ENCODE measurements at regions not wholly inside any gene's neighbourhood (a gene's known extent, or its start where the extent isn't known, plus 50 kb on each side); places are given as distances from the start of the nearest gene placed in this dataset.

DNA sequence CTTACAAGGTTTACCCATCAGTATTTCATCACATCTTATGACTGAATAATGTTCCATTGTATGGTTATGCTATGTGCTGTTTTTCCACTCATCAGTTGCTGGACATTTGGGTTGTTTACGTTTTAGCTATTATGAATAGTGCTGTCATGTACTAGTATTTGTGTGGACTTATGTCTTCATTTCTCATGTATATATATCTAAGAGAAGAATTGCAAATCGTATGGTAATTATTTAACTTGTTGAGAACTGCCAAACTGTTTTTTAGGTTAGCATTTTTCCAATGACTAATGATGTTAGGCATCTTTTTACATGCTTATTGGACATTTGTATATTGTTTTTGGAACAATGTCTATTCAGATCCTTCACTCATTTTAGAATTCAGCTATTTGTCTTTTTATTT, 368.3 kb downstream of the LMO7 start:
- H3K9me3 ChIP-seq, result no peaks in the 10 kb centered on the region
- H3K27me3 ChIP-seq, result no peaks in the 10 kb centered on the region
- H3K4me3 ChIP-seq, result no peak overlapping the region
- H3K27ac ChIP-seq, result no peak overlapping the region
- no peaks in the 10 kb centered on the region for H3K36me3 ChIP-seq
- peaks cover 0 to 8% of the 10 kb centered on the region in 2 donors for H3K4me1 ChIP-seq
- DNase-seq (ENCODE audit: low spot score), result no peak
- TF ChIP-seq, protein P1, sequence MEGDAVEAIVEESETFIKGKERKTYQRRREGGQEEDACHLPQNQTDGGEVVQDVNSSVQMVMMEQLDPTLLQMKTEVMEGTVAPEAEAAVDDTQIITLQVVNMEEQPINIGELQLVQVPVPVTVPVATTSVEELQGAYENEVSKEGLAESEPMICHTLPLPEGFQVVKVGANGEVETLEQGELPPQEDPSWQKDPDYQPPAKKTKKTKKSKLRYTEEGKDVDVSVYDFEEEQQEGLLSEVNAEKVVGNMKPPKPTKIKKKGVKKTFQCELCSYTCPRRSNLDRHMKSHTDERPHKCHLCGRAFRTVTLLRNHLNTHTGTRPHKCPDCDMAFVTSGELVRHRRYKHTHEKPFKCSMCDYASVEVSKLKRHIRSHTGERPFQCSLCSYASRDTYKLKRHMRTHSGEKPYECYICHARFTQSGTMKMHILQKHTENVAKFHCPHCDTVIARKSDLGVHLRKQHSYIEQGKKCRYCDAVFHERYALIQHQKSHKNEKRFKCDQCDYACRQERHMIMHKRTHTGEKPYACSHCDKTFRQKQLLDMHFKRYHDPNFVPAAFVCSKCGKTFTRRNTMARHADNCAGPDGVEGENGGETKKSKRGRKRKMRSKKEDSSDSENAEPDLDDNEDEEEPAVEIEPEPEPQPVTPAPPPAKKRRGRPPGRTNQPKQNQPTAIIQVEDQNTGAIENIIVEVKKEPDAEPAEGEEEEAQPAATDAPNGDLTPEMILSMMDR (IDR thresholded peaks at IDR 0.05), result no peak

DNA sequence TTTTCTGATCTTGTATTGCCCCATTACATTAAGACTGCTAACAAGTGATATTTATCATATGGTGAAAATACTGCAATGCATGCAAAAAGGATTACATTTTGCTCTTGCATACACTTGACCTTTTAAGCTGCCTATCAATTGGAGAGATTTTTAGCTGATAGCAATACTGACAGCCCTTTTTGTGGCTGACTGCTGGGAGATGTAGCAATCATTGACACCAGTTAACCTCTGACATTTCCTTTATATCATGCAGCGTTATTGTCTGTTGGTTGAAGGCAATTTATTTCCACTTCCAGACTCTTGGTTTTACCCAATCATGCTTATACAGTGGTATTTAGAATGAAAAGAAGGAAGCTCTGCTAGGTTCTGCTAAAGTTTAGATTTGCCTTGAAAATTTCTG, 364.0 kb downstream of the LMO7 start:
- Histone ChIP-seq H3K4me3 (no peak overlapping the region), H3K4me1 (no peaks in the 10 kb centered on the region), H3K36me3 (no peaks in the 10 kb centered on the region), H3K9me3 (no peaks in the 10 kb centered on the region), H3K27ac (no peak overlapping the region), H3K27me3 (no peaks in the 10 kb centered on the region)
- no peak for DNase-seq (ENCODE audit: low spot score)
- TF ChIP-seq, protein P1 (IDR thresholded peaks at IDR 0.05), result no peak

DNA sequence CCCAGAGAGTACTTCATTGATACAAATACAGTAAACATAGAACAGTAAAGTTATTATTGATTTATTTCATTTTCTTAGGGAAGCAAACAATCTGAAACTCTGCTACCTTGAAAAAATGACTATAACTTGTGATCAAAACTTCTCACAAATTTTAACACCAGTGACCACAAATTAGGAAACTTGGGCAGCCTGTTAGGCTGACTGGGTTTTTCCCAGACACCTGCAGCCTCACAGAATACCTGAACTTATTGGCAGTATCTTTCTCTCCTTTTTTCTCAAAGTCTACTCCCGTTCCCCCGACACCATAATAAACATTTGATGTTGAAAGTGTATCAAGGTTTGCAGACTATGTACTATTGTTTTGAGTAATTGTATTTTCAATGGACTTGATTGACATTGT, 360.5 kb downstream of the LMO7 start:
- Histone ChIP-seq H3K27ac (no peak overlapping the region), H3K27me3 (no peaks in the 10 kb centered on the region), H3K9me3 (no peaks in the 10 kb centered on the region), H3K4me3 (no peak overlapping the region), H3K36me3 (no peaks in the 10 kb centered on the region), H3K4me1 (no peaks in the 10 kb centered on the region)
- TF ChIP-seq, protein P1 (IDR thresholded peaks at IDR 0.05), result no peak
- DNase-seq (ENCODE audit: low spot score), result no peak

DNA sequence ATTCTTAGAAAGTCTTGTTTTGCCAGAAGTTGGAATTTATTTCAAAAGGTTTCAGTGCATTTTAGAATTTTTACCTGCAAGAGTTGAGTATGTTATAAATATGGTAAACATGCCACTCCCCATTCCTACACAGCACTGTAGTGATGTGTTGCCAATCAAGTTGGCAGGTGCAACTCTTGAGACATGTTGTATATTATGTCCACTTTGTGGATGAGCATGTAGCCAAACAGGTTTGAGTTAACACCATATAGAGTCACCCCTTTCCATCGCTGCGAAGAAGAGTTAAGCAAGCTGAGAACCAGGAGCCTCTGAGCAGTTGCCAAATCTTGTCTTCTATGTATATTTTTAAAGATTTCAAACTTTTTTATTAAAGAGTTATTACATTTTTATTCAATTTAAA, 359.8 kb downstream of the LMO7 start:
- H3K27me3 ChIP-seq, result no peaks in the 10 kb centered on the region
- H3K36me3 ChIP-seq, result no peaks in the 10 kb centered on the region
- H3K27ac ChIP-seq, result no peak overlapping the region
- TF ChIP-seq, protein P1 (IDR thresholded peaks at IDR 0.05), result no peak
- H3K4me1 ChIP-seq, result no peaks in the 10 kb centered on the region
- H3K4me3 ChIP-seq, result no peak overlapping the region
- no peak for DNase-seq (ENCODE audit: low spot score)
- no peaks in the 10 kb centered on the region for H3K9me3 ChIP-seq

DNA sequence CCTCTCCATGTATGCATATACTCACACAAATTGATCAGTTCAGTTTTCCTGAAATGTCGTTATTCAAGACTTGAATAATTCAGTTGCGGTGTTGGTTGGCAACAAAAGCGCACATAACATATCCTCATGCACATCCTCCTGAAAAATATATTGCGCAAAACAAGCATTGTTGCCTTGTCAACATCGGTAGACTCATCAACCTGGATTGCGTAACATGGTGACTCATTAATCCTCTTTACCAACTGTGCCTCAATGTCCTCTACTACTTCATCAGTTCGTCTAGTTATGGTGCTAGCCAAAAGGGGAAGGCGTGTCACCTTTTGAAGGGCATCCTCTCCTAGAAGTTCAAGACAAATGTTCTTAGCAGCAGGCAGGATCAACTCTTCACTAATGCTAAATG, 357.7 kb downstream of the LMO7 start:
- Histone ChIP-seq H3K4me1 (no peaks in the 10 kb centered on the region), H3K4me3 (no peak overlapping the region), H3K27me3 (no peaks in the 10 kb centered on the region), H3K36me3 (no peaks in the 10 kb centered on the region), H3K27ac (no peak overlapping the region), H3K9me3 (peaks cover 0 to 5% of the 10 kb centered on the region in 2 donors)
- TF ChIP-seq, protein P1 (IDR thresholded peaks at IDR 0.05), result no peak
- DNase-seq (ENCODE audit: low spot score), result no peak

DNA sequence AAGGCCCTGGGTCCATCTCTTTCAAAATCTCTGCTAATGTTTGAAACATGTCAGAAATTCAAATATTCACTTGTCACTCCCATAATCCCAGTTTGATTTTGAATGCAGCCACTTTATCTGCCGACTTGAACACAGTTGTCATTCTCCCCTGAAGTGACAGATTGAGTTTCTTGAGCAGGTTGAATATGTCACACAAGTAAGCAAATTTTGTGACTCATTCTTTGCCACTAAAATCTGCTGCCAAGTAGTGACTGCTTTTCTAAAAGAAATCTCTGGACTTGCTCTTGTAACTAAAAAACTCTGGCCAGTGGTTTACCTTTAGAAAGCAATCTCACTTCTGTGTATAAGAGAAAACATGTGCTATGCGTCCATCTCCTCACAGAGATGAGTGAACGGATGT, 357.1 kb downstream of the LMO7 start:
- Histone ChIP-seq H3K36me3 (no peaks in the 10 kb centered on the region), H3K4me3 (no peak overlapping the region), H3K4me1 (no peaks in the 10 kb centered on the region), H3K9me3 (peaks cover 0 to 7% of the 10 kb centered on the region in 2 donors), H3K27ac (no peak overlapping the region), H3K27me3 (no peaks in the 10 kb centered on the region)
- no peak for DNase-seq (ENCODE audit: low spot score)
- TF ChIP-seq, protein P1 (IDR thresholded peaks at IDR 0.05), result no peak

Measured in right atrium auricular region (tissue), 2 donors.